SU-DHL-6 (cell line): ENCODE measurements at regions not wholly inside any gene's neighbourhood (a gene's known extent, or its start where the extent isn't known, plus 50 kb on each side); places are given as distances from the start of the nearest gene placed in this dataset.

ENCODE experiments used
- H2AFZ ChIP-seq: fragments of 200-600 bp; sonication (generic); 2 replicates; pipeline ENCODE4 v1.6.1; 2014; ENCODE audit warnings: low read depth, mild to moderate bottlenecking, moderate library complexity, mixed read lengths, antibody characterized with exemption, low read length; ENCODE audit not compliant: severe bottlenecking
- H3F3A ChIP-seq: fragments of 200-600 bp; shearing (Covaris generic); 2 replicates; pipeline ENCODE4 v1.6.0; 2016; ENCODE audit warnings: antibody characterized with exemption, mild to moderate bottlenecking; ENCODE audit not compliant: insufficient read depth
- H3K27ac ChIP-seq: fragments of 200-600 bp; sonication (generic); 2 replicates; pipeline ENCODE4 v1.5.1; 2016; ENCODE audit warnings: low read depth, mild to moderate bottlenecking, low read length, moderate library complexity, mixed read lengths
- H3K27me3 ChIP-seq: fragments of 200-600 bp; sonication (generic), shearing (Covaris generic); 2 replicates; pipeline ENCODE4 v1.6.0; 2014; ENCODE audit warnings: mild to moderate bottlenecking, low read length
- H3K36me3 ChIP-seq: fragments of 200-600 bp; sonication (generic); 2 replicates; pipeline ENCODE4 v1.6.1; 2014; ENCODE audit warnings: mild to moderate bottlenecking, low read length, mixed read lengths
- H3K4me2 ChIP-seq: fragments of 300-600, 200-600 bp; shearing (Covaris generic), sonication (generic); 2 replicates; pipeline ENCODE4 v1.6.0; 2014; ENCODE audit warnings: low read length, low read depth, mild to moderate bottlenecking; ENCODE audit not compliant: poor library complexity, severe bottlenecking
- H3K4me3 ChIP-seq: fragments of 200-600 bp; sonication (generic); 2 replicates; pipeline ENCODE4 v1.5.1; 2014; ENCODE audit warnings: antibody characterized with exemption, low read length, mild to moderate bottlenecking, mixed read lengths; ENCODE audit not compliant: insufficient read depth, poor library complexity, severe bottlenecking
- H3K79me2 ChIP-seq: fragments of 200-600 bp; sonication (generic); 2 replicates; pipeline ENCODE4 v1.6.1; 2014; ENCODE audit warnings: mild to moderate bottlenecking, low read length, moderate library complexity; ENCODE audit not compliant: insufficient read depth
- H3K9ac ChIP-seq: fragments of 200-600 bp; sonication (generic); 2 replicates; pipeline ENCODE4 v1.7.0; 2014; ENCODE audit warnings: mild to moderate bottlenecking, low read length
- H3K9me2 ChIP-seq: fragments of 200-600 bp; sonication (generic); replicated peaks from 2 replicates; pipeline ENCODE4 v1.6.1; 2014; ENCODE audit warnings: low read length; ENCODE audit not compliant: insufficient read depth
- H3K9me3 ChIP-seq: fragments of 200-600 bp; sonication (generic); 2 replicates; pipeline ENCODE4 v1.6.1; 2014; ENCODE audit warnings: low read length, mixed read lengths; ENCODE audit not compliant: insufficient read depth
- H4K20me1 ChIP-seq: fragments of 200-600 bp; sonication (generic); 2 replicates; pipeline ENCODE4 v1.6.1; 2014; ENCODE audit warnings: low read depth, mild to moderate bottlenecking, antibody characterized with exemption, low read length, moderate library complexity, mixed read lengths
- CTCF ChIP-seq: fragments of 200-600 bp; sonication (generic); IDR thresholded peaks from one replicate; pipeline ENCODE4 v1.5.1; 2017; ENCODE audit warnings: antibody characterized with exemption, mild to moderate bottlenecking, low read length, moderate library complexity; ENCODE audit not compliant: insufficient read depth, poor library complexity, severe bottlenecking
- EZH2phosphoT487 ChIP-seq: fragments of 200-600 bp; sonication (generic), shearing (Covaris generic); conservative IDR thresholded peaks from 2 replicates; pipeline ENCODE4 v1.6.1; 2018; ENCODE audit warnings: mild to moderate bottlenecking, antibody characterized with exemption, low read length, moderate library complexity, mixed read lengths

GRCh38 chr14:106786697-106787096 is 1260.3 kb downstream of the TMEM121 start:
- Histone ChIP-seq H3K79me2 (no peaks in the 10 kb centered on the region), H4K20me1 (no peaks in the 10 kb centered on the region), H2AFZ (no peak overlapping the region), H3K9ac (no peak overlapping the region), H3K27ac (no peak overlapping the region), H3K36me3 (no peaks in the 10 kb centered on the region), H3K4me3 (no peak overlapping the region), H3K4me2 (no peak overlapping the region), H3K9me2 (no peaks in the 10 kb centered on the region), H3F3A (peaks cover 4% of the 10 kb centered on the region; the same call in 1 of the 2 replicates), H3K9me3 (no peaks in the 10 kb centered on the region), H3K27me3 (no peaks in the 10 kb centered on the region)
- TF ChIP-seq CTCF (no peak), EZH2phosphoT487 (no peak)

DNA sequence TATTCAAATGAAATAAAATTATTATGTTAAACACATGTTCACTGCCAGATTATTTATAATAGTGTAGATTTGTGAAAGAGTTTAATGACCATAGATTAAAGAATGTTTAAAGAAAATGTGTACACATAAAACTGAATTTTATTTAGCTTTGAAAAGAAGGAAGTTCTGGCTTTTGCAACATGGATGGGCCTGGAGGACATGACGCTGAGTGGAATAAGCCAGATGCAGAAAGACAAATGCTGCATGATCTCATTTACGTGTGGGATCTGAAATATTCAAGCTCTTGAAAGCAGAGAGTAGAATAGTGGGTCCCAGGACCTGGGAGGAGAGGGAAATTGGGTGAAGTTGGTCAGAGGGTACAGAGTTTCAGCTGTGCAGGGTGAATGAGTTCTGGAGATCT is 1261.2 kb downstream of the TMEM121 start:
- TF ChIP-seq EZH2phosphoT487 (no peak), CTCF (no peak)

DNA sequence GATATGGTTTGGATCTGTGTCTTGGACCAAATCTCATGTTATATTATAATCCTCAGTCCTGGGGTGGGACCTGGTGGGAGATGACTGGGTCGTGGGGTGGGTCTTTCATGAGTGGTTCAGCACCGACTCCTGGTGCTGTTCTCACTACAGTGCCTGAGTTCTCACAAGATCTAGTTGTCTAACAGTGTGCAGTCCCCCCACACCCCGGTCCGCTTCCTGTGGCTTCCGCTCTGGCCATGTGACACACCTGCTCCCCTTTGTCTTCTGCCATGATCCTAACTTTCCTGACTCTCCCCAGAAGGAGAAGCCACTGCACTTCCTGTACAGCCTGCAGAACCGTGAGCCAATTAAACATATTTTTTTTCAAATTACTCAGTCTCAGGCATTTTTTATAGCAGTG is 1262.2 kb downstream of the TMEM121 start:
- Histone ChIP-seq H3K4me2 (no peak overlapping the region), H4K20me1 (no peaks in the 10 kb centered on the region), H3K36me3 (no peaks in the 10 kb centered on the region), H2AFZ (no peak overlapping the region), H3F3A (peaks cover 4% of the 10 kb centered on the region; the same call in 1 of the 2 replicates), H3K9me3 (no peaks in the 10 kb centered on the region), H3K4me3 (no peak overlapping the region), H3K27ac (no peak overlapping the region), H3K9ac (no peak overlapping the region), H3K27me3 (no peaks in the 10 kb centered on the region), H3K9me2 (no peaks in the 10 kb centered on the region), H3K79me2 (no peaks in the 10 kb centered on the region)
- TF ChIP-seq CTCF, result no peak
- TF ChIP-seq EZH2phosphoT487, result no peak

More for the DNA sequence above, 1261.2 kb downstream of the TMEM121 start:
- Histone ChIP-seq H2AFZ (no peak overlapping the region), H3K36me3 (no peaks in the 10 kb centered on the region), H3K27me3 (no peaks in the 10 kb centered on the region), H3K79me2 (no peaks in the 10 kb centered on the region), H3K27ac (no peak overlapping the region), H4K20me1 (no peaks in the 10 kb centered on the region), H3K9me2 (no peaks in the 10 kb centered on the region), H3K4me3 (no peak overlapping the region), H3F3A (peaks cover 4% of the 10 kb centered on the region; the same call in 1 of the 2 replicates), H3K9ac (no peak overlapping the region), H3K9me3 (no peaks in the 10 kb centered on the region), H3K4me2 (no peak overlapping the region)
